ENCODE measurements at regions not wholly inside any gene's neighbourhood (a gene's known extent, or its start where the extent isn't known, plus 50 kb on each side); places are given as distances from the start of the nearest gene placed in this dataset.

DNA sequence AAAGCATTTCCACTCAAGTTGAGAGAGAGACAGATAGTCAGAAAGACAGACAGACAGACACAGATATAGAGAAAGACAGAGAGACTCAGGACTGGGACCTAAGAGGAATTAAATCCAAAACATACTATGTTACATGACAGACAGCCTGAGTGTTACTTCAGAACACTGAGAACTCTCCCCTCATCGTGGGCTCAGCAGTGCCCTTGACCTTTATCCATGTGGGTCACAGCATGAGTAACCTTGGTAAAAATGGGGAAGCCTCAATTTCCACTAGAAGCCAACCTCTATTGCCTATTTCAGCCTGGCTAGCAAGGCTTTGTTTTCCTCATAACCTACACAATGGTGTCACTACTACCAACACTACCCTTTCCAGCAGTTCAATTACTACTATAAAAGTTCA, 81.9 kb upstream of the TRABD2B start:
- no peak for TF ChIP-seq EZH2phosphoT487 (IDR thresholded peaks at IDR 0.05; ENCODE audit: borderline replicate concordance, low read depth, low read length)
- TF ChIP-seq, protein P1, sequence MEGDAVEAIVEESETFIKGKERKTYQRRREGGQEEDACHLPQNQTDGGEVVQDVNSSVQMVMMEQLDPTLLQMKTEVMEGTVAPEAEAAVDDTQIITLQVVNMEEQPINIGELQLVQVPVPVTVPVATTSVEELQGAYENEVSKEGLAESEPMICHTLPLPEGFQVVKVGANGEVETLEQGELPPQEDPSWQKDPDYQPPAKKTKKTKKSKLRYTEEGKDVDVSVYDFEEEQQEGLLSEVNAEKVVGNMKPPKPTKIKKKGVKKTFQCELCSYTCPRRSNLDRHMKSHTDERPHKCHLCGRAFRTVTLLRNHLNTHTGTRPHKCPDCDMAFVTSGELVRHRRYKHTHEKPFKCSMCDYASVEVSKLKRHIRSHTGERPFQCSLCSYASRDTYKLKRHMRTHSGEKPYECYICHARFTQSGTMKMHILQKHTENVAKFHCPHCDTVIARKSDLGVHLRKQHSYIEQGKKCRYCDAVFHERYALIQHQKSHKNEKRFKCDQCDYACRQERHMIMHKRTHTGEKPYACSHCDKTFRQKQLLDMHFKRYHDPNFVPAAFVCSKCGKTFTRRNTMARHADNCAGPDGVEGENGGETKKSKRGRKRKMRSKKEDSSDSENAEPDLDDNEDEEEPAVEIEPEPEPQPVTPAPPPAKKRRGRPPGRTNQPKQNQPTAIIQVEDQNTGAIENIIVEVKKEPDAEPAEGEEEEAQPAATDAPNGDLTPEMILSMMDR (conservative IDR thresholded peaks at IDR 0.05; ENCODE audit: low read length), result no peak
